ENCODE measurements at regions not wholly inside any gene's neighbourhood (a gene's known extent, or its start where the extent isn't known, plus 50 kb on each side); places are given as distances from the start of the nearest gene placed in this dataset.
"Not testable (repeated sequence)": the region's sequence is repeated elsewhere in the genome, so short reads cannot be mapped to it uniquely, and the experiment has no call there.

GRCh38 chr6:19404884-19405283 lies 432.3 kb upstream of the ID4 start:
- TF ChIP-seq CTCF (IDR thresholded peaks at IDR 0.05; ENCODE audit: low read length); EZH2 (optimal IDR thresholded peaks at IDR 0.05; ENCODE audit: low read depth, low read length): not testable (repeated sequence)

Data from MM.1S (cell line).